SH-SY5Y (cell line): ENCODE measurements at regions not wholly inside any gene's neighbourhood (a gene's known extent, or its start where the extent isn't known, plus 50 kb on each side); places are given as distances from the start of the nearest gene placed in this dataset.

ENCODE experiments used
- GATA2 ChIP-seq: IDR thresholded peaks from 2 replicates; pipeline ENCODE4 v1.6.1; 2011; ENCODE audit warnings: mild to moderate bottlenecking, low read depth, low read length
- GATA3 ChIP-seq: IDR thresholded peaks from 2 replicates; pipeline ENCODE4 v1.6.1; 2011; ENCODE audit warnings: low read depth, mild to moderate bottlenecking, low read length, moderate library complexity

- no peak for TF ChIP-seq GATA2
- TF ChIP-seq GATA3 = no peak
Observed at GRCh38 chr7:125169088-125169487, 239.5 kb upstream of the POT1 start.
